ENCODE measurements at regions not wholly inside any gene's neighbourhood (a gene's known extent, or its start where the extent isn't known, plus 50 kb on each side); places are given as distances from the start of the nearest gene placed in this dataset.

- no peaks in the 10 kb centered on the region for H3K36me3 ChIP-seq
- TF ChIP-seq, protein P1, sequence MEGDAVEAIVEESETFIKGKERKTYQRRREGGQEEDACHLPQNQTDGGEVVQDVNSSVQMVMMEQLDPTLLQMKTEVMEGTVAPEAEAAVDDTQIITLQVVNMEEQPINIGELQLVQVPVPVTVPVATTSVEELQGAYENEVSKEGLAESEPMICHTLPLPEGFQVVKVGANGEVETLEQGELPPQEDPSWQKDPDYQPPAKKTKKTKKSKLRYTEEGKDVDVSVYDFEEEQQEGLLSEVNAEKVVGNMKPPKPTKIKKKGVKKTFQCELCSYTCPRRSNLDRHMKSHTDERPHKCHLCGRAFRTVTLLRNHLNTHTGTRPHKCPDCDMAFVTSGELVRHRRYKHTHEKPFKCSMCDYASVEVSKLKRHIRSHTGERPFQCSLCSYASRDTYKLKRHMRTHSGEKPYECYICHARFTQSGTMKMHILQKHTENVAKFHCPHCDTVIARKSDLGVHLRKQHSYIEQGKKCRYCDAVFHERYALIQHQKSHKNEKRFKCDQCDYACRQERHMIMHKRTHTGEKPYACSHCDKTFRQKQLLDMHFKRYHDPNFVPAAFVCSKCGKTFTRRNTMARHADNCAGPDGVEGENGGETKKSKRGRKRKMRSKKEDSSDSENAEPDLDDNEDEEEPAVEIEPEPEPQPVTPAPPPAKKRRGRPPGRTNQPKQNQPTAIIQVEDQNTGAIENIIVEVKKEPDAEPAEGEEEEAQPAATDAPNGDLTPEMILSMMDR (IDR thresholded peaks at IDR 0.05): no peak
- no peak for TF ChIP-seq POLR2A (IDR thresholded peaks at IDR 0.05)
- intact Hi-C loops (cut with DNase I): no loop called here
- H3K27ac ChIP-seq: no peak overlapping the region
- H3K9me3 ChIP-seq: peaks cover 0 to 59% (median 31%) of the 10 kb centered on the region in 12 donors
- H3K4me1 ChIP-seq: no peaks in the 10 kb centered on the region
- ATAC-seq: no peak
- H3K4me3 ChIP-seq: no peak overlapping the region
- DNase-seq: no peak
- 73 to 86% (median 81%) methylated on average over 12 to 14 of the region's 14 CpGs for WGBS, 4 donors
- H3K27me3 ChIP-seq: no peaks in the 10 kb centered on the region
These were observed 57.6 kb downstream of the ZNF727 start for GRCh38 chr7:64102656-64103400.

- H3K36me3 ChIP-seq: no peaks in the 10 kb centered on the region
- TF ChIP-seq, protein P1 (IDR thresholded peaks at IDR 0.05): no peak
- TF ChIP-seq POLR2A (IDR thresholded peaks at IDR 0.05): no peak
- no peak overlapping the region for H3K4me3 ChIP-seq
- no peaks in the 10 kb centered on the region for H3K4me1 ChIP-seq
- no peak for ATAC-seq
- peaks cover 0 to 24% (median 0%) of the 10 kb centered on the region in 12 donors for H3K9me3 ChIP-seq
- 77 to 87% (median 84%) methylated on average over 11 to 14 of the region's 14 CpGs for WGBS, 4 donors
- no peak for DNase-seq
- H3K27ac ChIP-seq: no peak overlapping the region
- H3K27me3 ChIP-seq: no peaks in the 10 kb centered on the region
- intact Hi-C loops (cut with DNase I): no loop called here
These were observed 68.7 kb downstream of the ZNF727 start for GRCh38 chr7:64113981-64114380.

DNA sequence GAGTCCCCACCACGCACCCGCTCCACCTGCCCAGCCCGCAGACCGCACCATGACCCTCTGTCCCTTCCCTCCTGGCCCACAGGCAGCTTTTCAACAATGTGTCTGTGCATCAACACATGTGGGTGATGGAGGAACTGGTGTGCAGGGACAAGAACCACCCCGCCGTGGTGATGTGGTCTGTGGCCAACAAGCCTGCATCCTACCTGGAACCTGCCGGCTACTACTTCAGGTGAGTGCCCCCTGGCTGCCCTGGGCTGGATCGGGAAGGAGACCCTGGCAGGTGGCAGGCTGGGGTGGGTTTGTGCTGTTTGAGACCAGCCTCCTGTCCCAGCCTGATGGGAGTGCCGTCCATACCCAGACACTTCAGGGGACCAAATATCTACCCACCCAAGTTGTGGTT, 69.6 kb downstream of the ZNF727 start:
- no peak for ATAC-seq
- Histone ChIP-seq H3K4me1 (no peaks in the 10 kb centered on the region), H3K36me3 (no peaks in the 10 kb centered on the region), H3K4me3 (no peak overlapping the region), H3K27ac (no peak overlapping the region), H3K9me3 (peaks cover 0 to 32% (median 0%) of the 10 kb centered on the region in 12 donors), H3K27me3 (no peaks in the 10 kb centered on the region)
- TF ChIP-seq, protein P1 (IDR thresholded peaks at IDR 0.05): no peak
- no peak for TF ChIP-seq POLR2A (IDR thresholded peaks at IDR 0.05)
- intact Hi-C loops (cut with DNase I): no loop called here
- WGBS, 4 donors: 88 to 97% (median 91%) methylated on average over 7 to 9 of the region's 9 CpGs
- no peak for DNase-seq

DNA sequence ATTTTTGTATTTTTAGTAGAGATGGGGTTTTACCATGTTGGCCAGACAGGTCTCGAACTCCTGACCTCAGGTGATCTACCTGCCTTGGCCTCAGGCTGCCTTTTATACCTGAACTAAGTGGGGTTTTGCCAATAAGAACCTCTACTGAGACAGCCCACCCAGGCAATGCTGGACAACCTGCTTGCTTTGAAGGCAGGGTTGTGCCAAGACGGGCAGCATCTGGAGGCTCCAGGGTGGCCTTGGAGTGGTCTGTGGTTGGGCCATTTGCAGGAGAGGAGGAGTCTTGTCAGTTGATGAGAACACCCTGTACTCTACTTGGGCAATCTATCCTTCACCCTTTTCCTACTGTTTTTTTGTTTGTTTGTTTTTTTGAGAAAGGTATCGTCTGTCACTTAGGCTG, 75.3 kb upstream of the ZNF735 start:
- intact Hi-C loops (cut with DNase I): no loop called here
- 60 to 71% (median 62%) methylated on average over 3 of the region's 3 CpGs for WGBS, 4 donors
- Histone ChIP-seq H3K36me3 (no peaks in the 10 kb centered on the region), H3K27ac (no peak overlapping the region), H3K27me3 (no peaks in the 10 kb centered on the region), H3K4me1 (no peaks in the 10 kb centered on the region), H3K9me3 (peaks cover 0 to 82% (median 18%) of the 10 kb centered on the region in 12 donors), H3K4me3 (no peak overlapping the region)
- ATAC-seq (no peak), DNase-seq (no peak)
- TF ChIP-seq, protein P1 (IDR thresholded peaks at IDR 0.05): no peak
- TF ChIP-seq POLR2A (IDR thresholded peaks at IDR 0.05): no peak
